NCI-H1436 treated with DMSO at 0.1 percent for 48 hours (cell line): ENCODE measurements at regions not wholly inside any gene's neighbourhood (a gene's known extent, or its start where the extent isn't known, plus 50 kb on each side); places are given as distances from the start of the nearest gene placed in this dataset.
A peak's percentile ranks its signal among the peaks of the same experiment; 100 is the strongest.

Experiments
- DNase-seq: peaks from one replicate; lab custom pipeline; 2025; lab: John Stamatoyannopoulos, UW

GRCh38 chr2:41061356-41061755 lies 609.5 kb upstream of the SLC8A1 start:
- DNase-seq, result no peak

DNA sequence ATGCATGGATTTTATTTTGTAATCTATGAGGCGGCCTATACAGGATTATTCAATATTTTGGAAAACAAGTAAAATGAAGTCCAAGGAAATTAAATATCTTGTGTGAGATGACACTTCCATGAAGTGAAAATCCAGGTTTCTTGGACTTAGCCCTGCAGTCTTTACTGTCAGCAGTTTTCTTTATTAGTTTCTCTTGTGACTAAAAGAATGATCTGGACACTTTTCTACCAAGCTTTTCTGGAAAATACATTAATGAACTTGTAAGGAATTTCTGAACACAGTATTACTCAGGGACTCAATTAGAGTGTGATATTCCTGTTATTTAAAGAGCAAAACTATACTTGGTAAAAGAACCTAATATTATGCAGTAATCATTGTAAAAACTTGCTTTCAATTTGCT lies 610.4 kb upstream of the SLC8A1 start:
- no peak for DNase-seq

DNA sequence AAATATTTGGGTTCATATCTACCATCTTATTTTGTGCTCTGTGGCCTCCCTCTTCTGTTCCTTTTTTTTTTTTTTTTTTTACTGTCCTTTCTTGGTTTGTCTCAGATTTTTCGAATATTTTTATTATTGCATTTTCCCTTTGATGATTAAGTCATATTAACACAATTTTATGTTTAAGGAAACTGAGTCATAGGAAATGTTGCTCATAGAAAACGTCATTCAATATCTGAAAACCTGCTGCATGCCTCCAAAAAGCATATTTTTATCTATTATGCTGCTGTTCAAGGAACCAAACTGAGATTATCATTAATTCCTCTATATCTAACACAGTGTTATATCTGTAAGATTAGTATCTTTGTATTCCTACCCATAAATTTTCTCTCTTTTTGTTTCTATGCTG lies 614.3 kb upstream of the SLC8A1 start:
- DNase-seq, result no peak

DNA sequence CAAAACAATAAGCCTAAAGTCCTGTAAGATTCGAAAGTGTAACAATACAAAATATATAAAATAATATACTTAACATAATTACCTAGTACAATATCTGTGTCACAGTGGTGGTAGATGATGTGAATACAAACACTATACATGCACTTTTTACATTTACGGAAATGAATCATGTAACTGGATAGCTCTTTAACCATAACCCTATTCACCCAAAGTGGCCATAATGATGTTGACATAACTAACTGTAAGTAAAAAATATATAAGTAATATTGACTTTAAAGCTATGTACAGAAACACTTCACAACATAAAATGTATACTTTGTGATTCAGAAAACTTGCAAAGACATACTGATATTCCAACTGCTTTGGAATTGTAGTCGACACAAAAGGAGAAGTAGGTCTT lies 616.9 kb upstream of the SLC8A1 start:
- DNase-seq, result peak; percentile 66

DNA sequence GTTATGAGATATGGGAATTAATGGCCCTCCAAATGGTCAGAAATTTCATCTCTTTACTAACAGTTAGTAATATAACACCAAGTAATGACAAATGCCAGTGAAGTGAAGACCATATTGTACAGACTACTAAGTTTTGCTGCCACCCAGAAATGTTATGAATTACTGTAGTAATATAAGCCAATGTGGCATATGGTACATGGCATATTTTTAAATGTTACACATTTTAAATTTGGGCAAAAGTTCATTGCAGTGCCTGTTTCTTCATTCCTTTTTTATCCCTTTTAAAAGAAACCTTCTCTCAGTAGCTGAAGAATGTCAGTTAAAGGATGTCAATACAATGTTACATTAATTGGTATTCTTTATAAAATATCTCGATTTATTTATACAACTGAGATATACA lies 626.5 kb upstream of the SLC8A1 start:
- DNase-seq, result no peak

DNA sequence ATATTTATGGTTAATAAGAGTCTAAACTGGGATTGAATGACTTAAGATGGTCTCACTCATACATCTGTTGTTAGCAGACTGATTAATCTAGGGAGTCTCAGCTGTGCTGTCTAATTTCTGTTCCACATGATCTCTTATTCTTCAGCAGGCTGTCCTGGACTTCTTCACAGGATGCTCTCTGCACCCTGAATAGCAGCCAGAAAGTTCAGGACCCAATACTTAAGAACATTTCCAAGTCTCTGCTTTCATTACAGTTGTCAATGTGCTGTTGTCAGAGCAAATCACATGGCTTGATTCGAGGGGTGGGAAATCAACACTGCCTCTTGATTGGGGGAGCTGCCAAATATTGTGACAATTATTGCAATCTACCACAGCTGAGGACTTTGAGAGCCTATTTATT lies 627.1 kb upstream of the SLC8A1 start:
- DNase-seq, result no peak

GRCh38 chr2:41084321-41084720 lies 632.4 kb upstream of the SLC8A1 start:
- DNase-seq, result no peak

DNA sequence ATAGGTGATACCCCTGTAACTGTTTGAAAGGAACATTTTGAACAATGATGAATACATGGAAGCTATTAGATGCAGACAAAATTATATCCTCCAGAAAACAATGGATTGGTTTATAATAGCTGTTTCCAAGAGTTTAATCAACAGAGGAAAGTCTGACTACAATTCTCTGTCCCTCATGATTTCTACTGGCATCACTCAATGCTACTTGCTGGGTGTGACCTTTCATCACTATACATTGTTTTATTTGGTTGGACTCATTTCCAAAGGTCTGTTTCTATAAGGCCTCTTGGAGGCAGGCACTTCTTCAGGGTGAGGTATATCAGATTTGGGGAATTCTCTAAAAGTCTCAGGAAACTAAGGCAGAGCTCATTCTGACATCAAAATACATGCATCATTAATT lies 636.1 kb upstream of the SLC8A1 start:
- no peak for DNase-seq

DNA sequence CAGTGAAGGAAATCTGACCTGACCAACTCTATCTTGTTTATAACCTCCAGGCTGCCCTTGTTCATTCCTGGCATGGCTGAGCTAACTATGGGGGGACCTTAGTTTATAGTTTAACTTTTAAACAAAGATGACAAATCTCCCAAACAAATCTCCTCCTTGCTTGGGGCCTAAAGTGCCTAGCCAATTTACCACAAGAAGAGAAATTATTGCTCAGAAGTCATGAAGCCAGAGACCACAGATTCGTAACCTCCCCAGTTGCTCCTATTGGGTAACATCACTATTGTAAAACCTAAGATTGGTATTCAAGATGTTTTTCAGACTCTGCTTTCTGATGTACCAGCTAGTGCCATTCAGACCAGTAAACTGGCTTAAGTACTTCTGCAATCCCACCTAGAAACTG lies 649.4 kb upstream of the SLC8A1 start:
- no peak for DNase-seq

DNA sequence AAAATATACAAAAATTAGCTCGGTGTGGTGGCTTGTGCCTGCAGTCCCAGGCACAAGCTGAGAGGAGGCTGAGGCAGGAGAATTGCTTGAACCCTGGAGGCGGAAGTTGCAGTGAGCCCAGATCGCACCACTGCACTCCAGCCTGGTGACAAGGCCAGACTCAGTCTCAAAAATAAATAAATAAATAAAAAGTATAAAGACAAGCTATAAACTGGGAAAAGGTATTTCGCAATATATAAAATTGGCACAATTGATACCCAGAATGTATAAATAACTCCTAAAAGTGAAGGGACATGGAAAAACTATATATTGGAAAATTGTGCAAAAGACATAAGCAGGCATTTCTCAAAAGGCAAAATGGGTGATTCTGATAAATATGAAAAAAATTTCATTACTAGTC lies 657.9 kb upstream of the SLC8A1 start:
- no peak for DNase-seq

DNA sequence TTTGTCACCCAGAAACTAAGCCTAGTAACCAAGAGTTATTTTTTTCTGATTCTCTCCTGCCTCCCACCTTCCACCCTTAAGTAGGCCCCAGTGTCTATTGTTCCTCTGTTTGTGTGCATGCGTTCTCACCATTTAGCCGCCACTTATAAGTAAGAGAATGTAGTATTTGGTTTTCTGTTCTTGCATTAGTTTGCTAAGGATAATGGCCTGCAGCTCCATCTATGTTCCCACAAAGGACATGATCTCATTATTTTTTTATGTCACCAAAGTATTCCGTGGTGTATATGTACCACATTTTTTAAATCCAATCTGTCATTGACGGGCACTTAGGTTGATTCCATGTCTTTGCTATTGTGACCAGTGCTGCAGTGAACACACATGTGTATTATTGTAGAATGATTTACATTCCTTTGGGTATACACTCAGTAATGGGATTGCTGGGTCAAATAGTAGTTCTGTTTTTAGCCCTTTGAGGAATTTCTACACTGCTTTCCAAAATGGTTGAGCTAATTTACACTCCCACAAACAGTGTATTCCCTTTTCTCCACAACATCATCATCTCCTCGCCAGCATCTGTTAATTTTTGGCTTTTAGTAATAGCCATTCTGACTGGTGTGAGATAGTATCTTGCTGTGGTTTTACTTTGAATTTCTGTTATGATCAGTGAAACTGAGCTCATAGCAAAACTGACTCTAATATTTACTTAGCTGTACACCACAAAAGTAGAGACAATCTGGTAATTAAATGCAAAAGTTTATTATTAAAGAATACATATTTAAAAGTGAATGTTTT lies 660.1 kb upstream of the SLC8A1 start:
- no peak for DNase-seq

DNA sequence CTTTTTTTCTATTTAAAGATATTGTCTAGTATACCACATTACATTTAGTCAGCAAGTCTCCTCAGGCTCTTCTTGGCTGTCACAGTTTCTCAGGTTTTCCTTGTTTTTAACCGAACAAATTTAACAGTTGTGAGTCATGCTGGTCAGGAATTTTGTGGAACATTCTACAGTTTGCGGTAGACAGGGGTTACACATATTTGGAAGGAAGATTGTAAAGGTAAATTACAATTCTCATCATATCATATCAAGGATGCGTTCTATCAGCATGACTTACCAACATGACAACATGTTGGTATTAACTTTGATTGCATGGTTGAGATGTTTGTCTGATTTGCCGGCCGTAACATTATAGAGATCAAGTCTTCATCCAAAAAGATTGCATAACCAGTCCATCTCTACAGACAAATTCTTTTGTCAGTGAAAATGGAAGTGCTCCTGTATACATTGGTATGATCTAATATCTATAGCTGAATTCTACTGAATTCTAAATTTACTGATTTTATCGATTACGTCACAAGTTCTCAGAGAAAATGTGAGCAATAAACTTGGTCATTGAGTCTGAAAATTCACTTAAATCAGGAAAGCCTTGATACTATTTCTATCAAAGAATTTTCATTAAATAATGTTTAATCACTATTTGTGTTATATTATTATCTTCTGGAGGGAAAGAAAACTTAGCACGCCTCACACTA lies 664.4 kb upstream of the SLC8A1 start:
- no peak for DNase-seq

DNA sequence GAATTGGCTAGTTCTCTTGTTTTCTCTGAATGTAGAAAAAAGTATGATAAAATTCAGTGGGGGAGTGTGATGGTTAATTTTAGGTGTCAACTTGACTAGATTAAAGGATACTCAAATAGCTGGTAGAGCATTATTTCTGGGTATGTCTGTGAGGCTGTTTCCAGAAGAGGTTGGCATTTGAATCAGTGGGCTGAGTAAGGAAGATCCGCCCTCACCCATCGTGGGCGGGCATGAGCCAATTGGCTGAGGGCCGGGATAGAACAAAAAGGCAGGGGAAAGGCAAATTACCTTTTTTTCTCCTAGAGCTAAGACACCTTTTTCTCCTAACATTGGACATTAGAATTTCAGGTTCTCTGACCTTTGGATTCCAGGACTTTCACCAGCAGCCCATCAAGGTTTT lies 667.6 kb upstream of the SLC8A1 start:
- DNase-seq, result no peak

DNA sequence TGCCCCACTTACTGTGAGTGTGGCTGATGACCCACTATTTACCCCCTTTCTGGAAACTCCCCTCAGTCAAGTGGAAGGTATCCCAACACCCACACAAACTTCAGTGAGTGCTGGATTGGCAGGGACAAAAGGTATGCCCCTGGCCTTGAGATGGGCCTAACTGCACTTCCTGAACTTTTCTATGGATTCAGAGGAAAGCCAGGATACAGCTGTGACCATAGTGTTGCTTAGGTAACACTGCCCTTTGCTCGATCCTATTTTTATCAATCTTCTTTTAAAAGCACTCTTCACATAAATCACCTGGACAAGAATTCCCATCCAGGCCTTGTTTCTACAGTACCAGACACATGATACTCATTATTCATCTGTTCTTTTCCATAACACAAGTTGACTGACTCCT lies 671.5 kb upstream of the SLC8A1 start:
- no peak for DNase-seq

DNA sequence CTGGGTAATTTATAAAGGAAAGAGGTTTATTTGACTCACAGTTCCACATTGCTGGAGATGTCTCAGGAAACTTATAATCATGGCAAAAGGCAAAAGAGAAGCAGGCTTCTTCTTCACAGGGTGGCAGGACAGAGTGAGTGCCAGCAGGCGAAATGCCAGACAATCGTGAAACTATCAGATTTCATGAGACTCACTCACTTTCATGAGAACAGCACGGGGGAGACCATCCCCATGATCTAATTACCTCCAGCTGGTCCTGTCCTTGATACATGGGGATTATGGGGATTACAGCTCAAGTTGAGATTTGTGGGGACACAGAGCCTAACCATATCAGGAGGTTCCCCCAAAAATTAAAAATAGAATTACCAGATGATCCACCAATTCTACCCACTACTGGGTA lies 675.5 kb upstream of the SLC8A1 start:
- DNase-seq, result no peak

GRCh38 chr2:41129988-41130387 lies 678.1 kb upstream of the SLC8A1 start:
- no peak for DNase-seq

GRCh38 chr2:41137031-41137430 lies 685.1 kb upstream of the SLC8A1 start:
- DNase-seq, result no peak

GRCh38 chr2:41141146-41141791 lies 689.4 kb upstream of the SLC8A1 start:
- no peak for DNase-seq

- no peak for DNase-seq
Measured at GRCh38 chr2:41142478-41142877, 690.6 kb upstream of the SLC8A1 start.

DNA sequence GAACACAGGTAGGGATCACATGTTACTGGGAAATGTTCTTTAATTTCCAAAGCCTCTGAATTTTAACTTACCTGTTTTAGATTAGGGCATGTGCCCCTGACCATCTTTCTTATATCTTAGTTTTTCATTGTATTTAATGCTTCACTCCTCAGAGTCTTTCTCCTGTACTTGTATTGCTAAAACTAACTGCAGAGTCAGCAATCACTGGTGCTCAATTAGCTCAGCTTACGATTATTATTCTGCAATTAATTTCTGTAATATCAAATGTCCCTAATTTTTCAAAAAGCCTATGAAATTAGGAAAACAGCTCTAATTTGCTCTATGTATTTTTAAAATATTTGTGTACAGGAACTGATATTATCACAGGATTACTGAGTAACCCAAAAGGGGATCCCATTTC lies 693.2 kb upstream of the SLC8A1 start:
- DNase-seq, result no peak

DNA sequence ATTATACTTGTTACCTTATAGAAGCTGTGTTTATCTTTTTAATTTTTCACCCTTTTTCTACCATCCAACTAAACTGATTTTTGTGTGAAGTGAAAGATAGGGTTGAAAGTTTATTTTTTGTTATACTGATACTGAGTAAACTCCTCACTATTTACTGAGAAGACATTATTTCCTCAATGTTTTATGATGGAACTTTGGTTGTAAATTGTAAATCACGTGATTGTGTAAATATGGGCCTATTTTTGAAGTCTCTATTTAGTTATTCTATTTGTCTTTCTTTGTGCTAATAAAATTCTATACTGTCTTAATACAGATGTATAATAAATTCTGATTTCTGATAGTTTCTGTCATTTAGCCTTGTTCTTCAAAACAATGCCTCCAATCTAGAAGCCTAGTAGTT lies 697.2 kb upstream of the SLC8A1 start:
- no peak for DNase-seq

GRCh38 chr2:41151746-41152145 lies 699.9 kb upstream of the SLC8A1 start:
- DNase-seq, result no peak

DNA sequence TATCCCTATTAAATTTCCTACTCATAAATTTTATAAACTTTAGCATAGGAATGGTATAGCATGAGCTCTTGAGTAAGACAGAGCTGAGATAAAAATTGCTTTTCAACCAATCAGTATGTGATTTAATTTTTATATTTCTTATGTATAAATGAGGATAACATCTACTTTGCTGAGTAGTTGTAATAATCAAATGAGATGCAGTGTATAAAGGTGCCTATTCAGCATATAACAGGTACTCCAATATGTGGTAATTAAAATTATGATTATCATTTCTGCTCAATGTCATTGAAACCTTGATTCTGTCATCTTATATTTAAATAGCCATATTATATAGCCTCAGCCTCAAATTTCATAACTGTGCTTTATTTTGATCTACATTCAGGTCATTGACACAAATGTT lies 700.4 kb upstream of the SLC8A1 start:
- no peak for DNase-seq
